H9 (cell line): ENCODE measurements at regions not wholly inside any gene's neighbourhood (a gene's known extent, or its start where the extent isn't known, plus 50 kb on each side); places are given as distances from the start of the nearest gene placed in this dataset.

Source experiments
- DNase-seq: peaks from one replicate; pipeline ENCODE4 v3.0.0-alpha.2; 2017
- H2AFZ ChIP-seq: one replicate; pipeline ENCODE4 v1.6.1; 2013; ENCODE audit warnings: mild to moderate bottlenecking, low read length, control low read depth, moderate library complexity
- H2AK5ac ChIP-seq: 2 replicates; pipeline ENCODE4 v1.6.1; 2013; ENCODE audit warnings: low read length, control low read depth, mixed read lengths; ENCODE audit not compliant: insufficient read length
- H2BK120ac ChIP-seq: one replicate; pipeline ENCODE4 v1.6.1; 2013; ENCODE audit warnings: low read depth, mild to moderate bottlenecking, low read length, control low read depth, inconsistent platforms; ENCODE audit not compliant: poor library complexity, severe bottlenecking
- H2BK12ac ChIP-seq: 2 replicates; pipeline ENCODE4 v1.6.1; 2013; ENCODE audit warnings: low read length, control low read depth, mixed read lengths, low read depth; ENCODE audit not compliant: insufficient read length
- H2BK15ac ChIP-seq: 2 replicates; pipeline ENCODE4 v1.6.1; 2013; ENCODE audit warnings: low read depth, low read length, control low read depth
- H2BK20ac ChIP-seq: one replicate; pipeline ENCODE4 v1.6.1; 2013; ENCODE audit warnings: low read depth, mild to moderate bottlenecking, low read length, control low read depth, inconsistent platforms; ENCODE audit not compliant: poor library complexity, severe bottlenecking
- H2BK5ac ChIP-seq: 2 replicates; pipeline ENCODE4 v1.6.1; 2013; ENCODE audit warnings: low read length, control low read depth, mixed read lengths; ENCODE audit not compliant: insufficient read length
- H3K14ac ChIP-seq: 2 replicates; pipeline ENCODE4 v1.6.1; 2013; ENCODE audit warnings: low read length, control low read depth; ENCODE audit not compliant: insufficient read depth
- H3K18ac ChIP-seq: 2 replicates; pipeline ENCODE4 v1.6.1; 2013; ENCODE audit warnings: low read depth, mild to moderate bottlenecking, mixed read lengths, low read length, control low read depth; ENCODE audit not compliant: insufficient read length
- H3K23ac ChIP-seq: 2 replicates; pipeline ENCODE4 v1.6.1; 2013; ENCODE audit warnings: low read length, control low read depth, mixed read lengths, low read depth; ENCODE audit not compliant: insufficient read length
- H3K23me2 ChIP-seq: 2 replicates; pipeline ENCODE4 v1.6.1; 2013; ENCODE audit warnings: low read depth, mild to moderate bottlenecking, mixed read lengths, low read length, control low read depth; ENCODE audit not compliant: insufficient read length, poor library complexity, severe bottlenecking
- H3K27ac ChIP-seq: 2 replicates; pipeline ENCODE4 v1.5.1; 2013; ENCODE audit warnings: low read length, control low read depth, mixed read lengths, low read depth; ENCODE audit not compliant: insufficient read length
- H3K27me3 ChIP-seq: 2 replicates; pipeline ENCODE4 v1.6.1; 2013; ENCODE audit warnings: low read length, control low read depth, inconsistent platforms; ENCODE audit not compliant: insufficient read depth
- H3K4ac ChIP-seq: 2 replicates; pipeline ENCODE4 v1.6.1; 2013; ENCODE audit warnings: low read depth, mild to moderate bottlenecking, control low read depth, inconsistent platforms, low read length, moderate library complexity
- H3K4me1 ChIP-seq: 2 replicates; pipeline ENCODE4 v1.6.1; 2013; ENCODE audit warnings: low read length, control low read depth, inconsistent platforms; ENCODE audit not compliant: insufficient read depth
- H3K4me2 ChIP-seq: 2 replicates; pipeline ENCODE4 v1.6.1; 2013; ENCODE audit warnings: low read length, control low read depth, mixed read lengths; ENCODE audit not compliant: insufficient read length, insufficient read depth
- H3K56ac ChIP-seq: 2 replicates; pipeline ENCODE4 v1.6.1; 2013; ENCODE audit warnings: low read depth, mild to moderate bottlenecking, mixed read lengths, low read length, control low read depth; ENCODE audit not compliant: insufficient read length
- H3K79me1 ChIP-seq: 2 replicates; pipeline ENCODE4 v1.6.1; 2013; ENCODE audit warnings: low read depth, mild to moderate bottlenecking, moderate library complexity, low read length, control low read depth, inconsistent platforms; ENCODE audit not compliant: insufficient read depth, poor library complexity, severe bottlenecking
- H3K79me2 ChIP-seq: 2 replicates; pipeline ENCODE4 v1.6.1; 2013; ENCODE audit warnings: low read length, control low read depth, inconsistent platforms; ENCODE audit not compliant: insufficient read depth
- H3K9ac ChIP-seq: 2 replicates; pipeline ENCODE4 v1.6.1; 2013; ENCODE audit warnings: low read length, control low read depth, mixed read lengths; ENCODE audit not compliant: insufficient read length; ENCODE audit errors: extremely low read depth
- H3K9me3 ChIP-seq: one replicate; pipeline ENCODE4 v1.6.1; 2013; ENCODE audit warnings: low read depth, low read length, inconsistent platforms; ENCODE audit not compliant: control insufficient read depth
- H3T11ph ChIP-seq: one replicate; pipeline ENCODE4 v1.6.1; 2013; ENCODE audit warnings: mild to moderate bottlenecking, low read length, control low read depth, inconsistent platforms
- H4K20me1 ChIP-seq: one replicate; pipeline ENCODE4 v1.6.1; 2013; ENCODE audit not compliant: control insufficient read depth, insufficient read length, insufficient read depth
- H4K5ac ChIP-seq: 2 replicates; pipeline ENCODE4 v1.6.1; 2013; ENCODE audit warnings: low read depth, mild to moderate bottlenecking, mixed read lengths, low read length, control low read depth; ENCODE audit not compliant: insufficient read length
- H4K8ac ChIP-seq: replicated peaks from 2 replicates; pipeline ENCODE4 v1.6.1; 2013; ENCODE audit warnings: low read length, control low read depth, mixed read lengths, low read depth; ENCODE audit not compliant: insufficient read length
- H4K91ac ChIP-seq: 2 replicates; pipeline ENCODE4 v1.6.1; 2013; ENCODE audit warnings: low read depth, mild to moderate bottlenecking, moderate library complexity, mixed read lengths, low read length, control low read depth; ENCODE audit not compliant: insufficient read length
- H3K27ac Mint-ChIP-seq, 3 experiments: 2 replicates in 2 of 3; 3 replicates in 1 of 3; pipeline ENCODE4 v1.8.0; 2020 to 2021; ENCODE audit warnings: mixed read lengths in 3 of 3, mild to moderate bottlenecking in 1 of 3, moderate library complexity in 1 of 3
- H3K27me3 Mint-ChIP-seq: 2 replicates; pipeline ENCODE4 v1.8.0; 2021; ENCODE audit warnings: low read depth, mild to moderate bottlenecking, moderate library complexity, mixed read lengths
- H3K36me3 Mint-ChIP-seq, 3 experiments: 2 replicates in 2 of 3; 3 replicates in 1 of 3; pipeline ENCODE4 v1.8.0; 2020 to 2021; ENCODE audit warnings: low read depth in 3 of 3, mixed read lengths in 3 of 3; ENCODE audit not compliant: insufficient read depth in 1 of 3
- H3K4me1 Mint-ChIP-seq, 2 experiments: 2 replicates each; pipeline ENCODE4 v1.8.0; 2020; ENCODE audit warnings: mixed read lengths in 2 of 2
- H3K4me3 Mint-ChIP-seq, 2 experiments: 2 replicates in 1 of 2; 3 replicates in 1 of 2; pipeline ENCODE4 v1.8.0; 2020 to 2021; ENCODE audit warnings: mild to moderate bottlenecking in 2 of 2, mixed read lengths in 2 of 2, moderate library complexity in 1 of 2
- H3K9me3 Mint-ChIP-seq, 2 experiments: 2 replicates in 1 of 2; 3 replicates in 1 of 2; pipeline ENCODE4 v1.8.0; 2020; ENCODE audit warnings: mild to moderate bottlenecking in 2 of 2, mixed read lengths in 2 of 2, moderate library complexity in 1 of 2
- CTCF ChIP-seq: fragments of 200-600 bp; sonication (generic); conservative IDR thresholded peaks from 3 replicates; pipeline ENCODE4 v1.8.0; 2021; ENCODE audit warnings: antibody characterized with exemption, mild to moderate bottlenecking
- WGBS: extraction: QIAGEN DNeasy Blood & Tissue Kit; methylation state at CpG from one replicate; pipeline ENCODE4 v1.1.7; 2013; ENCODE audit warnings: missing lambda C conversion rate, low lambda C conversion rate, mixed read lengths; ENCODE audit not compliant: insufficient read length; ENCODE audit errors: extremely low coverage; 5-methylcytosine and 5-hydroxymethylcytosine counted together

- Histone ChIP-seq H3K14ac (no peak overlapping the region), H4K5ac (no peak overlapping the region), H3K9me3 (no peaks in the 10 kb centered on the region), H2AFZ (no peak overlapping the region), H3K4ac (no peak overlapping the region), H3K27me3 (no peaks in the 10 kb centered on the region; the same call in 1 of the 2 replicates), H2AK5ac (no peak overlapping the region), H3K18ac (no peak overlapping the region), H4K91ac (no peak overlapping the region), H3T11ph (no peak overlapping the region), H3K27ac (no peak overlapping the region), H3K79me2 (no peaks in the 10 kb centered on the region), H4K8ac (no peak overlapping the region), H3K23me2 (no peaks in the 10 kb centered on the region), H3K23ac (no peak overlapping the region), H2BK5ac (no peak overlapping the region), H3K4me1 (no peaks in the 10 kb centered on the region), H3K79me1 (no peaks in the 10 kb centered on the region), H4K20me1 (no peaks in the 10 kb centered on the region), H2BK12ac (no peak overlapping the region), H2BK15ac (no peak overlapping the region), H3K9ac (no peak overlapping the region), H3K4me2 (no peak overlapping the region), H2BK120ac (no peak overlapping the region), H2BK20ac (no peak overlapping the region), H3K56ac (no peak overlapping the region)
- no peak for TF ChIP-seq CTCF
- no peak for DNase-seq
- WGBS = no CpG with 5 or more reads among the region's 7 CpGs
- Mint-ChIP-seq H3K4me1 (peaks cover 5% of the 10 kb centered on the region in 2 experiments; a peak in 3 of 4 replicates), H3K36me3 (peaks cover 0 to 6% (median 5%) of the 10 kb centered on the region in 3 experiments; a peak in 4 of 7 replicates), H3K9me3 (peaks cover 0 to 3% of the 10 kb centered on the region in 2 experiments; a peak in 2 of 5 replicates), H3K4me3 (no peak overlapping the region), H3K27ac (no peak overlapping the region; a peak in 1 of 7 replicates), H3K27me3 (no peaks in the 10 kb centered on the region; the same call in 1 of the 2 replicates)
Measured at GRCh38 chr21:27743971-27744564, 777.2 kb upstream of the ADAMTS5 start.
